Ovary (tissue), 3 donors: ENCODE measurements at regions not wholly inside any gene's neighbourhood (a gene's known extent, or its start where the extent isn't known, plus 50 kb on each side); places are given as distances from the start of the nearest gene placed in this dataset.

Experiments
- CTCF ChIP-seq, 3 donors: fragments of 450-650 bp in 2 of 3; fragments of 200-600 bp in 1 of 3; IDR thresholded peaks; one replicate each; pipeline versions ENCODE4 v1.5.1 to v1.8.0; 2016 to 2022; ENCODE audit warnings: antibody characterized with exemption in 3 of 3, mild to moderate bottlenecking in 1 of 3
- EP300 ChIP-seq: sonication (generic); formaldehyde crosslinking; IDR thresholded peaks from one replicate; pipeline ENCODE4 v1.6.1; 2017; ENCODE audit warnings: antibody characterized with exemption
- POLR2A ChIP-seq: fragments of 450-650 bp; IDR thresholded peaks from one replicate; pipeline ENCODE4 v1.6.1; 2017; ENCODE audit warnings: antibody characterized with exemption, mild to moderate bottlenecking, moderate library complexity
- donor health status: DM: no; HTN: no; CAD: no.

- TF ChIP-seq POLR2A (no peak), CTCF (IDR thresholded peaks at IDR 0.05) (no peak), EP300 (no peak)
Observed at GRCh38 chr13:104025303-104025702, 959.1 kb upstream of the SLC10A2 start.
